ENCODE measurements at regions not wholly inside any gene's neighbourhood (a gene's known extent, or its start where the extent isn't known, plus 50 kb on each side); places are given as distances from the start of the nearest gene placed in this dataset.

GRCh38 chr4:147326591-147326990, 154.3 kb upstream of the EDNRA start:
- Mint-ChIP-seq H3K27ac (no peak overlapping the region), H3K4me1 (ENCODE audit: low read depth) (no peaks in the 10 kb centered on the region), H3K36me3 (ENCODE audit: low read depth) (no peaks in the 10 kb centered on the region), H3K27me3 (no peaks in the 10 kb centered on the region), H3K9me3 (no peaks in the 10 kb centered on the region), H3K4me3 (no peak overlapping the region)
- intact Hi-C loops (cut with micrococcal nuclease), result no loop called here

GRCh38 chr4:147327322-147327721, 153.6 kb upstream of the EDNRA start:
- Mint-ChIP-seq H3K36me3 (ENCODE audit: low read depth) (no peaks in the 10 kb centered on the region), H3K27ac (no peak overlapping the region), H3K4me1 (ENCODE audit: low read depth) (no peaks in the 10 kb centered on the region), H3K4me3 (no peak overlapping the region), H3K9me3 (no peaks in the 10 kb centered on the region), H3K27me3 (no peaks in the 10 kb centered on the region)
- intact Hi-C loops (cut with micrococcal nuclease), result no loop called here

GRCh38 chr4:147328189-147328588, 152.7 kb upstream of the EDNRA start:
- H3K9me3 Mint-ChIP-seq, result no peaks in the 10 kb centered on the region
- H3K27me3 Mint-ChIP-seq, result no peaks in the 10 kb centered on the region
- H3K27ac Mint-ChIP-seq, result no peak overlapping the region
- intact Hi-C loops (cut with micrococcal nuclease), result no loop called here
- H3K4me3 Mint-ChIP-seq, result no peak overlapping the region
- H3K4me1 Mint-ChIP-seq (ENCODE audit: low read depth), result no peaks in the 10 kb centered on the region
- H3K36me3 Mint-ChIP-seq (ENCODE audit: low read depth), result no peaks in the 10 kb centered on the region

- intact Hi-C loops (cut with micrococcal nuclease), result no loop called here
- no peaks in the 10 kb centered on the region for H3K9me3 Mint-ChIP-seq
- H3K27ac Mint-ChIP-seq, result no peak overlapping the region
- H3K27me3 Mint-ChIP-seq, result no peaks in the 10 kb centered on the region
- H3K4me1 Mint-ChIP-seq (ENCODE audit: low read depth), result no peaks in the 10 kb centered on the region
- no peaks in the 10 kb centered on the region for H3K36me3 Mint-ChIP-seq (ENCODE audit: low read depth)
- no peak overlapping the region for H3K4me3 Mint-ChIP-seq
Measured at GRCh38 chr4:147328756-147329446, 152.0 kb upstream of the EDNRA start.

- intact Hi-C loops (cut with micrococcal nuclease), result no loop called here
- no peak overlapping the region for H3K4me3 Mint-ChIP-seq
- H3K27me3 Mint-ChIP-seq, result no peaks in the 10 kb centered on the region
- H3K4me1 Mint-ChIP-seq (ENCODE audit: low read depth), result no peaks in the 10 kb centered on the region
- no peaks in the 10 kb centered on the region for H3K36me3 Mint-ChIP-seq (ENCODE audit: low read depth)
- no peaks in the 10 kb centered on the region for H3K9me3 Mint-ChIP-seq
- H3K27ac Mint-ChIP-seq, result no peak overlapping the region
Measured at GRCh38 chr4:147332091-147332490, 148.8 kb upstream of the EDNRA start.

GRCh38 chr4:147334478-147334877, 146.4 kb upstream of the EDNRA start:
- intact Hi-C loops (cut with micrococcal nuclease), result no loop called here
- H3K4me3 Mint-ChIP-seq, result no peak overlapping the region
- H3K27ac Mint-ChIP-seq, result no peak overlapping the region
- H3K27me3 Mint-ChIP-seq, result no peaks in the 10 kb centered on the region
- H3K4me1 Mint-ChIP-seq (ENCODE audit: low read depth), result no peaks in the 10 kb centered on the region
- no peaks in the 10 kb centered on the region for H3K36me3 Mint-ChIP-seq (ENCODE audit: low read depth)
- H3K9me3 Mint-ChIP-seq, result peaks cover 13% of the 10 kb centered on the region

- Mint-ChIP-seq H3K27ac (no peak overlapping the region), H3K27me3 (no peaks in the 10 kb centered on the region), H3K36me3 (ENCODE audit: low read depth) (no peaks in the 10 kb centered on the region), H3K4me3 (no peak overlapping the region), H3K4me1 (ENCODE audit: low read depth) (no peaks in the 10 kb centered on the region), H3K9me3 (peaks cover 13% of the 10 kb centered on the region)
- intact Hi-C loops (cut with micrococcal nuclease), result no loop called here
Measured at GRCh38 chr4:147335183-147335582, 145.7 kb upstream of the EDNRA start.

GRCh38 chr4:147336252-147336651, 144.6 kb upstream of the EDNRA start:
- Mint-ChIP-seq H3K9me3 (peaks cover 13% of the 10 kb centered on the region), H3K27me3 (no peaks in the 10 kb centered on the region), H3K36me3 (ENCODE audit: low read depth) (no peaks in the 10 kb centered on the region), H3K27ac (no peak overlapping the region), H3K4me1 (ENCODE audit: low read depth) (no peaks in the 10 kb centered on the region), H3K4me3 (no peak overlapping the region)
- intact Hi-C loops (cut with micrococcal nuclease), result no loop called here

GRCh38 chr4:147339100-147339499, 141.8 kb upstream of the EDNRA start:
- no peak overlapping the region for H3K27ac Mint-ChIP-seq
- intact Hi-C loops (cut with micrococcal nuclease), result no loop called here
- no peak overlapping the region for H3K4me3 Mint-ChIP-seq
- H3K27me3 Mint-ChIP-seq, result no peaks in the 10 kb centered on the region
- H3K9me3 Mint-ChIP-seq, result peaks cover 23% of the 10 kb centered on the region
- H3K4me1 Mint-ChIP-seq (ENCODE audit: low read depth), result no peaks in the 10 kb centered on the region
- no peaks in the 10 kb centered on the region for H3K36me3 Mint-ChIP-seq (ENCODE audit: low read depth)

- no peaks in the 10 kb centered on the region for H3K27me3 Mint-ChIP-seq
- no peak overlapping the region for H3K27ac Mint-ChIP-seq
- H3K4me3 Mint-ChIP-seq, result no peak overlapping the region
- H3K4me1 Mint-ChIP-seq (ENCODE audit: low read depth), result no peaks in the 10 kb centered on the region
- no peaks in the 10 kb centered on the region for H3K36me3 Mint-ChIP-seq (ENCODE audit: low read depth)
- intact Hi-C loops (cut with micrococcal nuclease), result no loop called here
- H3K9me3 Mint-ChIP-seq, result peaks cover 23% of the 10 kb centered on the region
Measured at GRCh38 chr4:147340111-147340510, 140.8 kb upstream of the EDNRA start.

GRCh38 chr4:147340591-147341120, 140.2 kb upstream of the EDNRA start:
- H3K27me3 Mint-ChIP-seq, result no peaks in the 10 kb centered on the region

GRCh38 chr4:147343692-147344091, 137.2 kb upstream of the EDNRA start:
- no peaks in the 10 kb centered on the region for H3K36me3 Mint-ChIP-seq (ENCODE audit: low read depth)
- intact Hi-C loops (cut with micrococcal nuclease), result no loop called here
- no peaks in the 10 kb centered on the region for H3K27me3 Mint-ChIP-seq
- H3K27ac Mint-ChIP-seq, result no peak overlapping the region
- no peaks in the 10 kb centered on the region for H3K4me1 Mint-ChIP-seq (ENCODE audit: low read depth)
- H3K9me3 Mint-ChIP-seq, result peaks cover 18% of the 10 kb centered on the region
- H3K4me3 Mint-ChIP-seq, result no peak overlapping the region

More at GRCh38 chr4:147340591-147341120, 140.2 kb upstream of the EDNRA start:
- Mint-ChIP-seq H3K27ac (no peak overlapping the region), H3K36me3 (ENCODE audit: low read depth) (no peaks in the 10 kb centered on the region), H3K9me3 (peaks cover 23% of the 10 kb centered on the region), H3K4me1 (ENCODE audit: low read depth) (no peaks in the 10 kb centered on the region), H3K4me3 (no peak overlapping the region)
- intact Hi-C loops (cut with micrococcal nuclease), result no loop called here

- H3K27me3 Mint-ChIP-seq, result no peaks in the 10 kb centered on the region
- intact Hi-C loops (cut with micrococcal nuclease), result no loop called here
- no peaks in the 10 kb centered on the region for H3K36me3 Mint-ChIP-seq (ENCODE audit: low read depth)
- H3K9me3 Mint-ChIP-seq, result peaks cover 29% of the 10 kb centered on the region
- H3K27ac Mint-ChIP-seq, result no peak overlapping the region
- no peak overlapping the region for H3K4me3 Mint-ChIP-seq
- H3K4me1 Mint-ChIP-seq (ENCODE audit: low read depth), result no peaks in the 10 kb centered on the region
Measured at GRCh38 chr4:147345662-147346061, 135.2 kb upstream of the EDNRA start.

GRCh38 chr4:147347217-147347616, 133.7 kb upstream of the EDNRA start:
- H3K4me1 Mint-ChIP-seq (ENCODE audit: low read depth), result no peaks in the 10 kb centered on the region
- H3K27ac Mint-ChIP-seq, result no peak overlapping the region

GRCh38 chr4:147349193-147349592, 131.7 kb upstream of the EDNRA start:
- Mint-ChIP-seq H3K36me3 (ENCODE audit: low read depth) (no peaks in the 10 kb centered on the region), H3K4me3 (no peak overlapping the region)
- intact Hi-C loops (cut with micrococcal nuclease), result no loop called here

More at GRCh38 chr4:147347217-147347616, 133.7 kb upstream of the EDNRA start:
- no peak overlapping the region for H3K4me3 Mint-ChIP-seq
- H3K36me3 Mint-ChIP-seq (ENCODE audit: low read depth), result no peaks in the 10 kb centered on the region
- intact Hi-C loops (cut with micrococcal nuclease), result no loop called here
- no peaks in the 10 kb centered on the region for H3K27me3 Mint-ChIP-seq
- peaks cover 23% of the 10 kb centered on the region for H3K9me3 Mint-ChIP-seq

More at GRCh38 chr4:147349193-147349592, 131.7 kb upstream of the EDNRA start:
- no peaks in the 10 kb centered on the region for H3K27me3 Mint-ChIP-seq
- H3K27ac Mint-ChIP-seq, result no peak overlapping the region
- no peaks in the 10 kb centered on the region for H3K4me1 Mint-ChIP-seq (ENCODE audit: low read depth)
- peaks cover 19% of the 10 kb centered on the region for H3K9me3 Mint-ChIP-seq

Measured in dendritic cell treated with granulocyte-macrophage colony-stimulating factor and Interleukin-4, amounts not matched to agents 40 ng/mL and 50 ng/mL, for 4 days (primary cell).